Stomach smooth muscle (tissue), 2 donors: ENCODE measurements at regions not wholly inside any gene's neighbourhood (a gene's known extent, or its start where the extent isn't known, plus 50 kb on each side); places are given as distances from the start of the nearest gene placed in this dataset.
"Not testable (repeated sequence)": the region's sequence is repeated elsewhere in the genome, so short reads cannot be mapped to it uniquely, and the experiment has no call there.

ENCODE experiments used
- H3K27ac ChIP-seq: one replicate; pipeline ENCODE4 v1.7.0; 2013; ENCODE audit warnings: mild to moderate bottlenecking, low read length, inconsistent platforms
- H3K27me3 ChIP-seq, 2 donors: one replicate each; pipeline ENCODE4 v1.7.0; 2013; ENCODE audit warnings: low read length in 2 of 2; ENCODE audit not compliant: insufficient read depth in 2 of 2, control insufficient read depth in 1 of 2
- H3K36me3 ChIP-seq, 2 donors: one replicate each; pipeline ENCODE4 v1.7.0; 2013; ENCODE audit warnings: low read length in 2 of 2; ENCODE audit not compliant: control insufficient read depth in 2 of 2, insufficient read depth in 2 of 2
- H3K4me1 ChIP-seq: one replicate; pipeline ENCODE4 v1.7.0; 2013; ENCODE audit warnings: low read length; ENCODE audit not compliant: control insufficient read depth, insufficient read depth
- H3K4me3 ChIP-seq, 2 donors: one replicate each; pipeline ENCODE4 v1.7.0; 2013; ENCODE audit warnings: low read length in 2 of 2
- H3K9ac ChIP-seq, 2 donors: one replicate each; pipeline ENCODE4 v1.7.0; 2013; ENCODE audit warnings: low read length in 2 of 2, mild to moderate bottlenecking in 1 of 2
- H3K9me3 ChIP-seq, 2 donors: one replicate each; pipeline ENCODE4 v1.7.0; 2013; ENCODE audit warnings: low read length in 2 of 2; ENCODE audit not compliant: control insufficient read depth in 2 of 2
- donor health status: healthy.
- donor health status: Pancreatic carcinoma.

DNA sequence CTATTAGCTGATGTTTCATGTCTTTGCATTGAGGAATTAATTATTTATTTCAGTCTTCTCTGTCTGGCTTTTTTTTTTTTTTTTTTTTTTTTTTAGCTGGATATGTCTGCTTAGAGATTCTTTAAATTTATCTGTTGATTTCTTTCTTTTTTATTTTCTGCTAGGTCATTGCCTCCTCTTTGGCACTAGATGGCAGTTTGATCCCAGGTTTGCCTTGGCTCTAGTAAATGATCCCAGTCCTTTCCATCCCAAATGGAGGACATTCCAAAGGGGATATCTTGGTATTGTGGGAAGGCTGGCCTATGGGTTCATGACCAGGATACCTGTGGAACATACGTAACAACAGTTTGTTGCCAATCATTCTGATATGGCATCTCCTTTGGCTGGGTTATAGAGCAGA lies 339.5 kb upstream of the GCFC2 start:
- H3K4me3 ChIP-seq, result no peak overlapping the region
- no peaks in the 10 kb centered on the region for H3K27me3 ChIP-seq
- no peak overlapping the region for H3K9ac ChIP-seq
- H3K27ac ChIP-seq, result no peak overlapping the region
- H3K36me3 ChIP-seq, result no peaks in the 10 kb centered on the region
- H3K4me1 ChIP-seq, result no peaks in the 10 kb centered on the region
- H3K9me3 ChIP-seq, result no peaks in the 10 kb centered on the region

DNA sequence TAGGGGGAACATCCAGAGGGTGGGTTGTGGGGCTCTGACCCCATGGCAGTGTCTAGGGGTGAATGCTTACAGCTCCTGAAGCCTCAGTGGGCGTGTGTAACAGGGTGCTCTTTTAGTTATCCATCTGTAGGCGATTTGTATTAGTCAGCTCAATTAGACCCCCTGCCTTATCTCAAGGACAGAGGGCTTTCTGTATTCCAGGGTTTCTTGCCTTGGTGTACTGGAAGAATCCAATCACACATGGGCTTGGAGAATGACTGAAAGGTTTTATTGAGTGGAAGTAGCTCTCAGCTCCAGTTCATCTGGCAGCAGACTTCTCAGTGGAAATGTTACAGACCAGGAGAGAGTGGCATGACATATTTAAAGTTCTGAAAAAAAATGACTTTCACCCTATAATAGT lies 334.0 kb upstream of the GCFC2 start:
- Histone ChIP-seq H3K4me3 (no peak overlapping the region), H3K9me3 (no peaks in the 10 kb centered on the region), H3K4me1 (no peaks in the 10 kb centered on the region), H3K36me3 (no peaks in the 10 kb centered on the region), H3K27me3 (no peaks in the 10 kb centered on the region), H3K27ac (no peak overlapping the region), H3K9ac (no peak overlapping the region)

DNA sequence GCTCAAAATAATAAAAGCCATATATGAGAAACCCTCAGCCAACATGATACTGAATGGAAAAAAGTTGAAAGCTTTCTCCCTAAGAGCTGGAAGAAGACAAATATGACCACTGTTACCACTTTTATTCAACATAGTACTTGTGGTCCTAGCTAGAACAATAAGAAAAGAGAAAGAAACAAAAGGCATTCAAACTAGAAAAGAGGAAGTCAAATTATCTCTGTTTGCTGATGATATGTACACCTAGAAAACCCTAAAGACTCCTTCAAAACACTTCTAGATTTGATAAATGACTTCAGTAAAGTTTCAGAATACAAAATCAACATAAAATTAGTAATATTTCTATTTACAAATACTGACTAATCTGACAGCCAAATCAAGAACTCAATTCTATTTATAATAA lies 328.8 kb upstream of the GCFC2 start:
- Histone ChIP-seq H3K27ac (no peak overlapping the region), H3K4me3 (no peak overlapping the region), H3K9me3 (no peaks in the 10 kb centered on the region), H3K9ac (no peak overlapping the region), H3K27me3 (no peaks in the 10 kb centered on the region), H3K36me3 (no peaks in the 10 kb centered on the region), H3K4me1 (no peaks in the 10 kb centered on the region)

DNA sequence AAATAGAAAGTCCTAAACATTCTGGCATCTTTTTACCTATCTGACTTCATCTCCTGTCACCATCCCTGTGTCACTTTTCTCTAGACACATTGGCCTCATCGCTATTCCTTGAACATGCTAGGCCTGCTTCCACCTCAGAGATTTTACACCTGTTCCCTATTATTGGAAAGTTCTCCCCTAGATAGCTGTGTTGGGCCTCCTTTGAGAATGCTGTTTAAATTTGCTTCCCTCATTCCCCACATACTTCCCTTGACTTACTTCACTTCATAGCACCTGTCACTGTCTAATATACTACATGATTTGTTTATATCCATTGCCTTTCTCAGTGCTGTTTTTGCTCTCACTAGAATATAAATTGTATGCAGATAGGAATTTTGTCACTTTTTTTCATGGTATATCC lies 317.0 kb upstream of the GCFC2 start:
- H3K27ac ChIP-seq, result no peak overlapping the region
- peaks cover 0 to 6% of the 10 kb centered on the region in 2 donors for H3K9me3 ChIP-seq
- no peak overlapping the region for H3K9ac ChIP-seq
- no peaks in the 10 kb centered on the region for H3K4me1 ChIP-seq
- H3K27me3 ChIP-seq, result no peaks in the 10 kb centered on the region
- H3K4me3 ChIP-seq, result no peak overlapping the region
- no peaks in the 10 kb centered on the region for H3K36me3 ChIP-seq

DNA sequence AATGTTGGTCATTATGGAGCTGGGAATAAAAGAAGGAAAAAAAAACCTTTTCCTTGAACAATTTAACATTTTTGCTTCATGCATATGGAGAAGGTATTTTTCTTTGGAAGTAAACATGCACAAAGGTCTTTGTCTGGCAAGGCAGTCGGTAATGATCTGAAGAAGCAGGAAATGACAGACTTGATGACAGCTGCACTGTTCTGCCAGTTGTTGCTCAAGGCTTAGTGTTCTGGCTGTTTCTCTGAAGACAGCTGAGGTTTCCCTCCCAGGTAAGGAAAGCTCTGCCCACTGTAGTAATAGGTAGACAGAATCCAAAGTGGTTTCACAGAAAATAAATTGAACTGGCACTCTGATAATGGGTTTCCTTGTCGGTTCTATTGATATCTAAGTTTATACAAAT lies 308.4 kb upstream of the GCFC2 start:
- H3K4me1 ChIP-seq, result no peaks in the 10 kb centered on the region
- no peaks in the 10 kb centered on the region for H3K36me3 ChIP-seq
- no peaks in the 10 kb centered on the region for H3K9me3 ChIP-seq
- no peak overlapping the region for H3K27ac ChIP-seq
- H3K9ac ChIP-seq, result no peak overlapping the region
- H3K4me3 ChIP-seq, result no peak overlapping the region
- no peaks in the 10 kb centered on the region for H3K27me3 ChIP-seq

DNA sequence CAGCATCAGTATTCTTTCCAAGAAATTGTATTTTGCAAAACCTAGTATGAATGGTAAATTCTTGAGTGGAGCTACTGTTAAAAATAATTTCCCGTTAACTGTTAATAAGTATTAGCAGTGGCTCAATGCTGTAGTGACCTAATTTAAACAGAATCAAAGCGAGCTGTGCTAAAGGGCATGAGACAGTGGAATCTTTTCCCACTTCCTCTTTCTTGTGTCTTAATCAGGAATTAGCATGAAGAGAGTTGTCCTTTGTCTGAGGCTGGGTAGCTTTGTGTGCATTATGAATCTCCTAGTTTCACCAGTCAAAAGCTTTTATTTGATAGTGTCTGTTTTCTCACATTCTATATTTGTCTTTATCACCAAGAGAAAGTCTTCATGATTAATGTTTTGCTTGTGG lies 298.8 kb upstream of the GCFC2 start:
- Histone ChIP-seq H3K36me3 (no peaks in the 10 kb centered on the region), H3K27me3 (no peaks in the 10 kb centered on the region), H3K9me3 (no peaks in the 10 kb centered on the region), H3K4me1 (no peaks in the 10 kb centered on the region), H3K27ac (no peak overlapping the region), H3K4me3 (no peak overlapping the region), H3K9ac (no peak overlapping the region)

DNA sequence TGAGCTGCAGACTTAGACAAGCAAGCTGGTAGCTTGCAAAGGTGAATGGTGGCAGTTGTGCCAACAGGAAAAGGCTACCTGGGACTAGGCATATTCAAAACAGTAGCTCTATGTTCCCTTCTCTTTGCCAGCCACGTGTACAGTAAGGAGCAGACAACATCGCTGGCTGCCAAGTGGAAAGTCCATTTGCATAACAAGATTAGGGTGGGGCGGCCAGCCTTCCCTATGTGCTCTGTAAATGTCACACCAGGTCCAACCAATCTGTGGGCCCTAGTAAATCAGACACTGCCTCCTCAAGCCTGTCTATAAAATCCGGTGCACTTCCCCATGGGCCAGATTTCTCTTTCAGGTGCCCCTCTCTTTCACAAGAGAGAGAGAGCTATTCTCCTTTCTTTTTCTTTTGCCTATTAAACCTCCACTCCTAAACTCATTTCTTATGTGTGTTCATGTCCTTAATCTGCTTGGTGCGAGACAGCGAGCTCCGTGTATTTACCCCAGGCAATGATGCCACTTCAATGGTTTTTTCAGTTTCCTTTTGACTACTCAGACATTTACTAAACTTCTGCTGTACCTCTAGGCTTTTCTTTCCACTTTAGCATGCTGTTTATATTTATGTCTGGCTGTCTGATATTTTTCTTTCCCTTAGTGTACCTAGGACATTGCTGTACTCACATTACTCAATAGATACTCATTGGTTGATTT lies 297.4 kb upstream of the GCFC2 start:
- H3K4me3 ChIP-seq, result no peak overlapping the region
- H3K27ac ChIP-seq, result no peak overlapping the region
- no peaks in the 10 kb centered on the region for H3K9me3 ChIP-seq
- no peaks in the 10 kb centered on the region for H3K4me1 ChIP-seq
- H3K9ac ChIP-seq, result no peak overlapping the region
- H3K36me3 ChIP-seq, result no peaks in the 10 kb centered on the region
- H3K27me3 ChIP-seq, result no peaks in the 10 kb centered on the region

DNA sequence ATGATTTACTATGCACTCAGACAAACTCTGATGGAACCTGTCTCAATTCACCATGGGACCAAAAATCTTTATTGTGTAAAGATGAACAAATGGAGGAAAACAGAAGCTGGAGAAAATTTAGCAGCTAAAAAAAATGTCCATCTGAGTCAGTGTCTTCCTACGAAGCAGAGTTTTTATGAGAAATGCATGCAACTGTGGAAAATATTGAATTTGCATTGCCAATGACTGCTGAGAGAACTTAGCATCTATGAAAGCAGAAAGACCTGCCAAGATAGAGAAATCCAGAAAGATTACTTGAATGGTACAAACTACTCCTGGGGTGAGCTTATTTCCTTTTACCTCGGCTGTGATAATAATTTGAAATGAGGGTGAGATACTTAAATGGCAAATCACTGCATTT lies 289.7 kb upstream of the GCFC2 start:
- Histone ChIP-seq H3K9me3 (peaks cover 0 to 5% of the 10 kb centered on the region in 2 donors), H3K36me3 (no peaks in the 10 kb centered on the region), H3K9ac (no peak overlapping the region), H3K4me3 (no peak overlapping the region), H3K27me3 (peaks cover 0 to 2% of the 10 kb centered on the region in 2 donors), H3K27ac (no peak overlapping the region), H3K4me1 (no peaks in the 10 kb centered on the region)

DNA sequence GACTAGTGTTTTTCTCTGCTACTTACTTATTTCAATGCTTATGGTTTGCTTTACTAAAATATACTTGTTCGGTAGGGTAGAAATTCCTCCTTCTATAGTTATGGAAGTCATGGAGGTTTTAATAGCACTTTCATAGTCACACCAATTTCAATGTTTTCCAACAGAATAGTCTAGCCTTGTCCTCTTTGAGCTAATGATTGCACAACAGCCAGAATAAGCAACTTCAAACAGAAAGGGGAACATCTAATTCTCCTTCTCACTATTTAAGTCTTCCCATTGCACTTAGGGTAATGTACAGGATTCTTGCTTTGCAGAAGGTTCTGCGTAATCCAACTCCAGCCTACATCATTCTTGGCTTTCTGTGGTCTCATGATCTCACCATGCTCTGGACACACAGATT lies 287.7 kb upstream of the GCFC2 start:
- H3K4me3 ChIP-seq, result no peak overlapping the region
- peaks cover 0 to 2% of the 10 kb centered on the region in 2 donors for H3K27me3 ChIP-seq
- H3K9ac ChIP-seq, result no peak overlapping the region
- no peaks in the 10 kb centered on the region for H3K36me3 ChIP-seq
- H3K27ac ChIP-seq, result no peak overlapping the region
- H3K4me1 ChIP-seq, result no peaks in the 10 kb centered on the region
- peaks cover 5 to 8% of the 10 kb centered on the region in 2 donors for H3K9me3 ChIP-seq

DNA sequence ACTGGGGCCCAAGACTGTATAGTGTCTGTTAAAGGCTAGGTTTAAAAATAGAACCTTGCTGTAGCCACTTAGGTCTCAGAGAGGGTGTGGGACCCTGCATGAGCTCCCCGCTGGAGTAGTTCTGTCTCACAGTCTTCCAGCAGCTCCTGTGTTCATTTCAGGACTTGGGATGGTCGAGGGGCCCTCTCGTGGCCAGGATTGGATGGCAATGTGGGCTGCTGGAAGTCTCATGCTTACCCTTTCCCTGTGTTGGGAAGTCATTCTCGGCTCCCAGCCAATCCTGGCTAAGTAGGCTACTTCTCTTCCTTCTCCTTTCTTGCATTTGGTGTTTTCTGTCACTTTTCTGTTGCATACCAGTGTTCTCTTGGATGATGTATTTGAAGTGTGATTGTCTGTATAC lies 284.0 kb upstream of the GCFC2 start:
- no peak overlapping the region for H3K4me3 ChIP-seq
- H3K4me1 ChIP-seq, result no peaks in the 10 kb centered on the region
- H3K36me3 ChIP-seq, result no peaks in the 10 kb centered on the region
- H3K9me3 ChIP-seq, result peaks cover 0 to 9% of the 10 kb centered on the region in 2 donors
- H3K27ac ChIP-seq, result no peak overlapping the region
- H3K9ac ChIP-seq, result no peak overlapping the region
- peaks cover 0 to 2% of the 10 kb centered on the region in 2 donors for H3K27me3 ChIP-seq

DNA sequence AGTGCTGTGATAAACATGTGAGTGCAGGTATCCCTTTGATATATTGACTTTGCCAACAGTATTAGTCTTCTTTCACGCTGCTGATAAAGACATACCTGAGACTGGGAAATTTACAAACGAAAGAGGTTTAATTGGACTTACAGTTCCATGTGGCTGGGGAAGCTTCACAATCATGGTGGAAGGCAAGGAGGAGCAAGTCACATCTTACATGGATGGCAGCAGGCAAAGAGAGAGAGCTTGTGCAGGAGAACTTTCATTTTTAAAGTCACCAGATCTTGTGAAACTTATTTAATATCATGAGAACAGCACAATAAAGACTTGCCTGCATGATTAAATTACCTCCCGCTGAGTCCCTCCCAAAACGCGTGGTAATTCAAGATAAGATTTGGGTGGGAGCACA lies 277.9 kb upstream of the GCFC2 start:
- not testable (repeated sequence) for H3K27me3 ChIP-seq, H3K27ac ChIP-seq, H3K9me3 ChIP-seq, H3K4me3 ChIP-seq, H3K36me3 ChIP-seq, H3K4me1 ChIP-seq, H3K9ac ChIP-seq
